SK-N-MC (cell line): ENCODE measurements at regions not wholly inside any gene's neighbourhood (a gene's known extent, or its start where the extent isn't known, plus 50 kb on each side); places are given as distances from the start of the nearest gene placed in this dataset.

Experiments
- DNase-seq: peaks from one replicate; pipeline ENCODE4 v3.0.0-alpha.2; 2011; ENCODE audit warnings: low read depth, low spot score
- H3K27ac ChIP-seq: fragments of 200-600 bp; sonication (generic); 2 replicates; pipeline ENCODE4 v1.5.1; 2016; ENCODE audit warnings: mixed run types
- H3K36me3 ChIP-seq: fragments of 200-600 bp; sonication (generic); 2 replicates; pipeline ENCODE4 v1.6.1; 2017; ENCODE audit warnings: antibody characterized with exemption, low read length, mixed read lengths; ENCODE audit not compliant: insufficient read depth
- H3K4me3 ChIP-seq: fragments of 200-600 bp; sonication (generic); 2 replicates; pipeline ENCODE4 v1.5.1; 2016
- H3K9ac ChIP-seq: fragments of 200-600 bp; sonication (generic); 2 replicates; pipeline ENCODE4 v1.8.0; 2017; ENCODE audit warnings: mixed run types, mixed read lengths; ENCODE audit not compliant: insufficient read length
- H3K9me3 ChIP-seq: fragments of 200-600 bp; sonication (generic); 2 replicates; pipeline ENCODE4 v1.6.1; 2017; ENCODE audit warnings: low read depth, mild to moderate bottlenecking, antibody characterized with exemption, low read length, moderate library complexity, mixed read lengths
- EZH2 ChIP-seq: fragments of 200-600 bp; sonication (generic); IDR thresholded peaks from one replicate; pipeline ENCODE4 v1.6.1; 2017; ENCODE audit warnings: antibody characterized with exemption
- FOXP2 ChIP-seq: optimal IDR thresholded peaks from 2 replicates; pipeline ENCODE3; 2011; ENCODE audit warnings: mild to moderate bottlenecking, moderate library complexity; ENCODE audit not compliant: insufficient read depth; ENCODE audit errors: extremely low read length, control extremely low read depth
- POLR2AphosphoS5 ChIP-seq: IDR thresholded peaks from 2 replicates; pipeline ENCODE4 v1.6.1; 2012; ENCODE audit warnings: mild to moderate bottlenecking, low read depth, low read length, borderline replicate concordance

DNA sequence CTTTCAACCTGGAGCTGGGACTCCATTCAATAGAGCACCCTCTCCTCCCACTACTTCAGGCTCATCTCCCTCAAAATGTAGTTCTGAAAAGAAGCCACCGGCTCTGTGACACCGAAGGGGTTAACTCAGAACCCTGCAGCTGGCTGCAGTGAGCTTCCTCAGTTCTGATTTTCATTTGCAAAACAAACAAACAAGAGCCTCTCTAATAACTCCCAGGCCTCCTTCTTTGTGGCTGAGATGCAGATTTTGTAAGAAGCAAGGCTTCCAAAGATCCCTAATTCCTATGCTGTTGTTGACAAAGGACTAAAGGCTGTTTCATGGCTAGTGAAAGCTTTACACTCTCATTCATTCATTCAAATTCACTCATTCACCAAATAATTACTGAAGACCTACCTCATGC is 333.4 kb upstream of the TBX3 start:
- Histone ChIP-seq H3K27ac (no peak overlapping the region), H3K4me3 (no peak overlapping the region), H3K9ac (no peak overlapping the region), H3K9me3 (no peaks in the 10 kb centered on the region), H3K36me3 (no peaks in the 10 kb centered on the region)
- no peak for DNase-seq
- TF ChIP-seq POLR2AphosphoS5 (no peak), FOXP2 (no peak), EZH2 (no peak)

DNA sequence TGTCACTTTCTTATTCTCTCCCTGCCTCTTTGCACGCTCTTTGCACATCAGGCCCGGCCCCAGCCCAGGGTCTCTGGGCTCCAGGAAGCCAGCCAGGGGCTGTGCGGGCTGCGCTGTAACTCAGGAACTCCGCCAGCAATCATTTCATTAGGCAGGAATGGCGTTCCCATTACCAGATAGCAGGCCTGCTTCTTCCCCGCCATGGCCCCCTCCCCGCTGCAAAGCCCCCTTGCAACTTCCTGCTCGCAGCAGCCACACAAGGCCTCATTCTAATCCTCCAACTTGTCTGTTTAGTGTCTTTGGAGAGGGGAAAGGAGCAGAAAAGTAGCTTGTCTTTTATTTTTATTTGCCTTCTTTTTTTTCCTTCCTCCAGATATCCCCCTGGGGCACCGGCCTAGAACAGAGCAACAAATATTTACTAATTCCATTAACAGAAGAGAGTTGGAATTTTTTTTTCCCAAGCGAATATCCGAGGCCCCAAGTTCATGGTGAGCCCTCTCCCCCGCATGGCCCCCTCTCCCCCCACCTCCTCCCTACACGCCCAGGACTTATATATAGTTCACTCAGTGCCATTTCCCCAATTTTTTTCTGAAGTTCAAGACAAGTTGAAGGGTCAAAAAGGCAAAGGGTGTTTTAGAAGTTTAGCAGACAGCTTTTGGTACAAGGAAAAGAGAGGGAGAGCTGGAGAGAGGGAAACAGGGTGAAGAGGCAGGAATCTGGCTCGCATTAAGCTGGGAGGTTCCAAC is 329.4 kb upstream of the TBX3 start:
- Histone ChIP-seq H3K9ac (no peak overlapping the region), H3K27ac (no peak overlapping the region), H3K4me3 (no peak overlapping the region), H3K36me3 (no peaks in the 10 kb centered on the region), H3K9me3 (no peaks in the 10 kb centered on the region)
- TF ChIP-seq POLR2AphosphoS5 (no peak), EZH2 (no peak), FOXP2 (no peak)
- DNase-seq = no peak

DNA sequence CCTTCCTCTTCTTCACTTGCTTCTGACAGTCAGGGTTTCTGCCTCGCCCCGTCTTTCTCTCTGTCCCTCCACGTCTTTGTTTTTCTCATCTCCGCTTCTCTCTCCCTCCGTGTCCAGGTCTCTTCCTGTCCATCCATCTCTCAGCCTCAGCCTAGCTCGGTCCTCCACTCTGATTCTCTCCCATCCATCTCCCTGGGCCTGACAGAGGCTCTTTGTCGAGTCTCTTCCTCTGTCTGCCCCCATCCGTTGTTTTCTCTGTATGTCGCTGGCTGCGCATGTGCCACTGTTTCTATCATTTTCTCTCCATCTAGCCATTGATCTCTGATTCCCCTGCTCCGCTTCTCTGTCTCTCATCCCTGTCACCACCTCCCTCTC is 328.9 kb upstream of the TBX3 start:
- H3K9ac ChIP-seq = no peak overlapping the region
- TF ChIP-seq EZH2 = no peak
- no peak for TF ChIP-seq FOXP2
- no peak for TF ChIP-seq POLR2AphosphoS5
- H3K4me3 ChIP-seq = no peak overlapping the region
- H3K36me3 ChIP-seq = no peaks in the 10 kb centered on the region
- no peak for DNase-seq
- H3K9me3 ChIP-seq = no peaks in the 10 kb centered on the region
- no peak overlapping the region for H3K27ac ChIP-seq

DNA sequence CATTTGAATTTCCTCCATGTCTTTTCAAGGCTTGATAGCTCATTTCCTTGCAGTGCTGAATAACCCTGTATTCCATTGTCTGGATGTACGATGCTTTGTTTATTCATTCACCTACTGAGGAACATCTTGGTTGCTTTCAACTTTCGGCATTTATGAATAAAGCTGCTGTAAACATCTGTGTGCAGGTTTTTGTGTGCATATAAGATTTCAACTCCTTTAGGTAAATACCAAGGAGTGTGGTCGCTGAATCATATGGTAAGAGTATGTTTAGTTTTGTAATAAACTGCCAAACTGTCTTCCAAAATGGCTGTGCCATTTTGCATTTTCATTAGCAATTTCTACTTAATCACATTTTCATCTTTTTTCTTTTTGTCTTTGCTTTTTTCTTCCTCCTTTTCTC is 327.7 kb upstream of the TBX3 start:
- Histone ChIP-seq H3K9me3 (no peaks in the 10 kb centered on the region), H3K4me3 (no peak overlapping the region), H3K36me3 (no peaks in the 10 kb centered on the region), H3K27ac (no peak overlapping the region), H3K9ac (no peak overlapping the region)
- no peak for TF ChIP-seq POLR2AphosphoS5
- no peak for TF ChIP-seq FOXP2
- TF ChIP-seq EZH2 = no peak
- no peak for DNase-seq

DNA sequence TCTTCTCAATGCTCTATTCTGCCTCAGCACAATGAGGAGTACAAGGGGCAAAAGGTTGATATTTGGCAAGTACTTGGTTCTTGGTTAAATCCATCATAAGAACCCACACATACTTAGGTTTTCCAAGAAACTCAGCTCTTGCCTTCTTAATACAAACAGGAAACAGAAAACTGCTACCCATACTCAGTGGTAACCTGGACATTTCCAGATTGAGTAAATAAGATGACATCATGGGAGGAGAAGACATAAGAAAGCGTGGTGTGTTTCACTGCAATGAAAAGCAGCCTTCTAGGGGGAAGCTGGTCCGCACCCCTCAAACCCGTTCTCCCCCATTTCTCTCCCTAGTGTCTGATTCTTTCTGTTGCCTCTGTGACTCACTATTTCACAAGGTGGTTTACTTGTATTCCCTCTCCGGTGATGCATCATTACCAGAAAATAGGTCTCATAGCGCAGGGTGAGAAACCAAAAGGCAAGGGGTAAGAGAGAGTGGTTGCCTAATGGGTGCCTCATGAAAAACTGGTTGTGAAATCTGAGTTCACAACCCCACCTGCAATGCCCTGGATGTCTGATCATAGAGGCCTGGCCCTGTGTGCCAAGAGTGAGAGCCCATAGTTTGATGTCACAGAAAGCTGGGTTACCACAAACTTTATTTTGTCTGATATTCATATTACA is 326.5 kb upstream of the TBX3 start:
- H3K4me3 ChIP-seq = no peak overlapping the region
- TF ChIP-seq EZH2 (no peak), FOXP2 (no peak), POLR2AphosphoS5 (no peak)
- H3K9me3 ChIP-seq = no peaks in the 10 kb centered on the region
- no peak overlapping the region for H3K27ac ChIP-seq
- no peak overlapping the region for H3K9ac ChIP-seq
- no peak for DNase-seq
- no peaks in the 10 kb centered on the region for H3K36me3 ChIP-seq

DNA sequence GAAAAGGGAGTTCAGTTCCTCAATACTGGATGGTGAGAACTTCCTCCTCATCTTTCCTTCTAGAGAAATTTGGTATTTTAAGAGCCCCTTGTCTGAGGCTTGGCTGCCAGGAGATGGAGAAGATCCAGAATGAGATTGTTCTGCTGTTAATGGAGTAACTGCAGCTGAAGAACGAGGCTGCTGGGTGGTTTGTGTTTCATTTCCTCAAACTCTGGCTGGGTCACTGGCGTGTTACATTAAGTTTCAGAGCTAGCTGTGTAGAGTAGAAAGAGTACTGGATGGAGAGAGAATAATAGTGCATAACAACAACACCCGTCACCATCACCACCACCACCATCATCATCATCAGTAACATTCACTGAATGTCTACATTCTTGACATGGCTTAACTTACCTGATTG is 325.0 kb upstream of the TBX3 start:
- Histone ChIP-seq H3K36me3 (no peaks in the 10 kb centered on the region), H3K27ac (no peak overlapping the region), H3K4me3 (no peak overlapping the region), H3K9me3 (no peaks in the 10 kb centered on the region), H3K9ac (no peak overlapping the region)
- TF ChIP-seq POLR2AphosphoS5 (no peak), FOXP2 (no peak), EZH2 (no peak)
- DNase-seq = no peak

DNA sequence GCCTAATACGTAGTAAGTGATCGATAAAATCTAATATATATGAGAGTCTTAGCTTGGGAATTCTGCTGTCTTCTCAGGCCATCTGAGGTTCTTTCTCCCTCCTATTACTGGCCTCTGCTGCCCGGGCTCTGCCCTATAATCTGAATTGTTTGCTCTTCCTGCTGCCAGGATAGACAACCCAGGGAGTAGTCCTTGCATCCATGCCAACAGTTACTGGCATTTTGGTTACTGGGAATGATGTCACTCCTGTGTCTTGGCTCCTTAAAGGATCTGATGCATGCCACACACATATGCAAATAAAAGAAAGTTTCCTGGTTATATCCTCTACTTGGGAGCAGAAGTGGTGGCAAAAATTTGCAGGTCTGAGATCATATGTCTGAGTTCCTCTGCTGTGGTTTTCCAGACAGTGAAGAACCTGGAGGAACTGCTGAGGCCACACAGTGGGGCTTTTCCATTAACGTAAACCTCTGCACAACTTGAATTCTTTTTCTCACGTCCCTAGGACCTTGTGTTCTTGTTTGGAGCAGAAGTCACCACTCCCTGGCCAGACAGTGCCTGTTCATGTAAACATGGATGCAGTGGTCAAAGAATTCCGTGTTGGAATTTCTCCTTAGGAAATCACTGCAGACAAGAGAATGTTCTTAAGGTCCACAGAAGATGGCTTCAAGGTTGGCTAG is 320.6 kb upstream of the TBX3 start:
- H3K36me3 ChIP-seq = no peaks in the 10 kb centered on the region
- H3K27ac ChIP-seq = no peak overlapping the region
- H3K9me3 ChIP-seq = no peaks in the 10 kb centered on the region
- H3K9ac ChIP-seq = no peak overlapping the region
- no peak overlapping the region for H3K4me3 ChIP-seq
- DNase-seq = no peak
- TF ChIP-seq POLR2AphosphoS5 (no peak), EZH2 (no peak), FOXP2 (no peak)

DNA sequence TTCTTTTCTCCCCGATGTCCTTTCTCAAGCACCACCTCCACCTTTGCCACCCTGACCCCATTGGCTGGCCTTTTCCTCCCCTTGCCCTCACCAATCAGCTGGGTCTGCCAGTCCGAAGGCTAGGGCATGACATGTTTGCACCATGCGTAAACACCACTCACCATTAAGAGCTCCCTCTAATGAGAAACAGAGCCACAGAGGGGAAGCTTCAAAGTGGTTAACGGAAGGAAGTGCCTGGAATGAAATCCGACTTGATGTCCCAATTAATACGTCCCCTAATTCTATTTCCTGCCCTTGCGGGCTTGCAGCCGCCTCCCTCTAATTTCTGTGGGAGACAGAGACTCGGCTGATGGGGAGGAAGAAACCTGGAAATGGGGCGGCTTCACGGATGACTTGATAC is 318.5 kb upstream of the TBX3 start:
- TF ChIP-seq FOXP2 (no peak), EZH2 (no peak), POLR2AphosphoS5 (no peak)
- Histone ChIP-seq H3K9me3 (no peaks in the 10 kb centered on the region), H3K4me3 (no peak overlapping the region), H3K36me3 (no peaks in the 10 kb centered on the region), H3K9ac (no peak overlapping the region), H3K27ac (no peak overlapping the region)
- DNase-seq = no peak
